ENCODE measurements at regions not wholly inside any gene's neighbourhood (a gene's known extent, or its start where the extent isn't known, plus 50 kb on each side); places are given as distances from the start of the nearest gene placed in this dataset.

DNA sequence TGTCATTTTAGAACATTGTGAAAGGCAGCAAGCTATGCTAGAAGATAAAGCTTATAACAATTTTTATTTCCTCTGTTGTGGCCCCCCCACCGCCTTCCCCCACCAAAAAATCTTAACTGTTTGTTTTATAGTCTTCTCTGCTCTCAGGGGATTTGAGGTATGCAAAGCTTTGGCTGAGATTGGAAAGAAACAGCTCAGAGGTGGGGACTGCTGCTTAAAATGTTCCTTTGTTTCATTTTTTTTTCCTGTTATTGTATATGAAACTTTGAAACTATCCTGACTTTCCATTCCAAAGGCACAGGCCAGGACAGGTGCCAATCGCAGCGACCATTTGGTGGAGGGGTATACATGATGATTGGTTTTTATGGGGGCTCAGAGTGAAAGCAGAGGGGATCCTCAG lies 114.7 kb upstream of the PHACTR1 start:
- Histone ChIP-seq H3K27ac (peak overlapping the region in 1 of 2 donors; percentile 35), H3K36me3 (no peaks in the 10 kb centered on the region), H3K4me3 (no peak overlapping the region), H3K27me3 (no peaks in the 10 kb centered on the region), H3K4me1 (no peaks in the 10 kb centered on the region), H3K9me3 (no peaks in the 10 kb centered on the region)
- no peak for DNase-seq (ENCODE audit: low spot score in 2 of 2)
- TF ChIP-seq POLR2A (IDR thresholded peaks at IDR 0.05) = no peak
- no peak for TF ChIP-seq CTCF (IDR thresholded peaks at IDR 0.05)
- no peak for TF ChIP-seq POLR2AphosphoS5 (IDR thresholded peaks at IDR 0.05)
- intact Hi-C loops (cut with DNase I; ENCODE audit: low total_unique reads) = loop anchor here (10.0 kb wide), 1 partner anchor 447 kb away; no protein-coding TSS in a partner anchor

DNA sequence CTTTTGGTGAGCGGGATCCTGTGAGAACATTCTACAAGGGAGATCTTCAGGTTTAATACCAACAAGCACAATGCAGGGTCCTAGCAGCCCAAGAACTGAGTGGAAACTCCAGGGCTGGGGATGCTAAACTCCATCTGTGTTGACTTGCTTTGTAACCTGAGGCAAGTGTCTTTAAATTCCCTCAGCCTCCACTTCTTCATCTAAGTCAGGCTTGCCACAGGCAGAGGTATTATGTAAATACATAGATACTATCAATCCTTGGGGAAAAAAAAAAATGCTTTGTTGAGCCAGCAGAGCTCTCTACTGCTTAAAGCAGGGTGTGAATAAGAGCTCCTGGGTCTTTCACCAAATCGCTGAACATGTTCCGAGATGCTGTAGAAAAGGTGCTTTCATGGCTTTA lies 114.2 kb upstream of the PHACTR1 start:
- Histone ChIP-seq H3K36me3 (no peaks in the 10 kb centered on the region), H3K4me3 (no peak overlapping the region), H3K27me3 (no peaks in the 10 kb centered on the region), H3K4me1 (no peaks in the 10 kb centered on the region), H3K27ac (peak overlapping the region in 1 of 2 donors; percentile 35), H3K9me3 (no peaks in the 10 kb centered on the region)
- DNase-seq (ENCODE audit: low spot score in 2 of 2) = no peak
- intact Hi-C loops (cut with DNase I; ENCODE audit: low total_unique reads) = loop anchor here (10.0 kb wide), 1 partner anchor 448 kb away; no protein-coding TSS in a partner anchor
- TF ChIP-seq POLR2AphosphoS5 (IDR thresholded peaks at IDR 0.05) (no peak), POLR2A (IDR thresholded peaks at IDR 0.05) (no peak), CTCF (IDR thresholded peaks at IDR 0.05) (no peak)

DNA sequence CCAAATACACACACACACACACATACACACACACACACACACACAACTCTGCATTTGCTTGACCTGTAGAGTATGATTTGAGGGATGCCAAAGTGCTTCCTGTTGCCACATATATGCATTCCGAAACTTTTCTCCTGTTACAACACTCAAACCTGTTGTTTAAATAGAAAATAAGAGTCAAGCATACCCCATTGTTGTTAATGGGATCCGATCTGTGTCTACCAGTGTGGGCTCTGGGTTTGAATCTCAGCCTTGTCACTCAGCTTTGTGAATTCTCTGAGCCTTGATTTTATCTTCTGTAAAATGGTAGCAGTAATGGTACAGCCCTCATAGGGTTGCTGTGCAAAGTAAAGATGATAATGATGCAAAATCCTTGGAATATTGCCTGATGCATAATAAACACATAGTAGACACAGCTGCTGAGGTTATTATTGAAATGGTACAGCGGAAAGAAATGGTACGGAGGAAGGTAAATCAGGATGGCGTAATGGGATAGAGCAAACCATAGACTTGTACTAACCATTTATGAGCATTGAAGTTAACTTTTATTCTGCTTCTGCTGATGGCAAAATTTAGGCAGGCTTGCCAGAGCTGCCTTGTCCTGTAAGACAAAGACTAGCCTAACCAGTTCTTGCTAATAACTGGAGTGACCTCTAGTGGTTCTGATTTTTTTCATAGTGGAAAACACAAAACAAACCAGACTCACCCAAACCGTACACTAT lies 113.5 kb upstream of the PHACTR1 start:
- Histone ChIP-seq H3K27ac (peak overlapping the region in 1 of 2 donors; percentile 35), H3K9me3 (no peaks in the 10 kb centered on the region), H3K4me3 (no peak overlapping the region), H3K36me3 (no peaks in the 10 kb centered on the region), H3K4me1 (no peaks in the 10 kb centered on the region), H3K27me3 (no peaks in the 10 kb centered on the region)
- peak in 1 of 2 donors; percentile 43 for DNase-seq (ENCODE audit: low spot score in 2 of 2)
- intact Hi-C loops (cut with DNase I; ENCODE audit: low total_unique reads) = loop anchor here (10.0 kb wide), 1 partner anchor 448 kb away; no protein-coding TSS in a partner anchor
- TF ChIP-seq POLR2A (IDR thresholded peaks at IDR 0.05) = no peak
- TF ChIP-seq POLR2AphosphoS5 (IDR thresholded peaks at IDR 0.05) = peak in 1 of 3 donors; percentile 20
- peak; percentile 25 to 52 (median 48) for TF ChIP-seq CTCF (IDR thresholded peaks at IDR 0.05)

GRCh38 chr6:12603673-12604049 lies 112.9 kb upstream of the PHACTR1 start:
- no peaks in the 10 kb centered on the region for H3K27me3 ChIP-seq
- no peak overlapping the region for H3K27ac ChIP-seq
- H3K4me1 ChIP-seq = no peaks in the 10 kb centered on the region
- H3K9me3 ChIP-seq = no peaks in the 10 kb centered on the region
- TF ChIP-seq POLR2AphosphoS5 (IDR thresholded peaks at IDR 0.05) = no peak
- TF ChIP-seq POLR2A (IDR thresholded peaks at IDR 0.05) = no peak
- no peak for TF ChIP-seq CTCF (IDR thresholded peaks at IDR 0.05)
- H3K36me3 ChIP-seq = no peaks in the 10 kb centered on the region
- DNase-seq (ENCODE audit: low spot score in 2 of 2) = no peak
- intact Hi-C loops (cut with DNase I; ENCODE audit: low total_unique reads) = loop anchor here (10.0 kb wide), 1 partner anchor 449 kb away; no protein-coding TSS in a partner anchor
- H3K4me3 ChIP-seq = no peak overlapping the region

DNA sequence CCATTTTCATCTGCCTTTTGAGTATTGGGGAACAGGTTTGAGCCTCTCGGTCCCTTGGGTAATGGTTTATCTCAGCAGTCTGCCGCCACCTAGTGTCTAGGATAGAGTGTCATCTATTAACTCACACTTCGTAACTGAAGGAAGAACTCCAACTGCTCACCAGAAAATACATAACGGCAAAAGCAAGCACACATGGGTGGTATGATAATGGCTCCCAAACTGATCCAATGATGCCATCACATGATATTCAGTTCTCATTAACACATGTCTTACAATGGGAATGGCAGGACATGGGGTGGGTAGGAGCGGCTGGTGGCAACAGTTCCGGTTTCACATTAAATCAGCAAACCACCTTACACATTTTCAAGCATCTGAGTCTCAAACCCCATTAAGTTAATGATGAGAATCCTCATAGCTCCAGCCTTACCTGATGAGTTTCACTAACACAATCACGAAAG lies 110.7 kb upstream of the PHACTR1 start:
- no peaks in the 10 kb centered on the region for H3K4me1 ChIP-seq
- no peak overlapping the region for H3K27ac ChIP-seq
- H3K4me3 ChIP-seq = no peak overlapping the region
- H3K9me3 ChIP-seq = no peaks in the 10 kb centered on the region
- no peaks in the 10 kb centered on the region for H3K36me3 ChIP-seq
- no peaks in the 10 kb centered on the region for H3K27me3 ChIP-seq
- intact Hi-C loops (cut with DNase I; ENCODE audit: low total_unique reads) = loop anchor here (10.0 kb wide), 1 partner anchor 451 kb away; no protein-coding TSS in a partner anchor
- DNase-seq (ENCODE audit: low spot score in 2 of 2) = peak in 1 of 2 donors; percentile 40
- TF ChIP-seq POLR2AphosphoS5 (IDR thresholded peaks at IDR 0.05) (no peak), CTCF (IDR thresholded peaks at IDR 0.05) (peak; percentile 48 to 79 (median 69))

Measured in breast epithelium (tissue), 4 donors.